ENCODE measurements at regions not wholly inside any gene's neighbourhood (a gene's known extent, or its start where the extent isn't known, plus 50 kb on each side); places are given as distances from the start of the nearest gene placed in this dataset.

GRCh38 chr6:151731313-151731712 lies 76.2 kb upstream of the ESR1 start:
- Mint-ChIP-seq H3K27ac (no peak overlapping the region), H3K9me3 (peaks cover 5% of the 10 kb centered on the region), H3K4me1 (peaks cover 4% of the 10 kb centered on the region), H3K36me3 (ENCODE audit: low read depth) (no peaks in the 10 kb centered on the region), H3K27me3 (ENCODE audit: insufficient read depth) (no peaks in the 10 kb centered on the region), H3K4me3 (no peak overlapping the region)
- H3K27ac ChIP-seq (ENCODE audit: low read depth, low read length): no peak overlapping the region
- no peak for TF ChIP-seq CTCF (conservative IDR thresholded peaks at IDR 0.05)
- DNase-seq: no peak
- H3K36me3 ChIP-seq (ENCODE audit: control insufficient read depth, insufficient read depth, low read length): no peaks in the 10 kb centered on the region
- 84 to 100% methylated on average over 3 of the region's 3 CpGs for WGBS, 2 experiments (ENCODE audit: insufficient coverage in 1 of 2, insufficient read length in 1 of 2)
- H3K9ac ChIP-seq (ENCODE audit: extremely low read depth, low read length, poor library complexity, severe bottlenecking): no peak overlapping the region
- peaks cover 14% of the 10 kb centered on the region for H3K9me3 ChIP-seq (ENCODE audit: control insufficient read depth, low read length)
- no peak overlapping the region for H3K4me3 ChIP-seq (ENCODE audit: low read length)
- H3K4me1 ChIP-seq (ENCODE audit: control insufficient read depth, insufficient read depth, low read length): no peaks in the 10 kb centered on the region
- H3K27me3 ChIP-seq (ENCODE audit: control insufficient read depth, insufficient read depth, low read length, poor library complexity, severe bottlenecking): no peaks in the 10 kb centered on the region

- peaks cover 2% of the 10 kb centered on the region for H3K9me3 Mint-ChIP-seq
- no peaks in the 10 kb centered on the region for H3K4me1 ChIP-seq (ENCODE audit: control insufficient read depth, insufficient read depth, low read length)
- no peak overlapping the region for H3K4me3 Mint-ChIP-seq
- H3K27me3 ChIP-seq (ENCODE audit: control insufficient read depth, insufficient read depth, low read length, poor library complexity, severe bottlenecking): no peaks in the 10 kb centered on the region
- no peak overlapping the region for H3K27ac ChIP-seq (ENCODE audit: low read depth, low read length)
- no peak for TF ChIP-seq CTCF (conservative IDR thresholded peaks at IDR 0.05)
- 95% methylated on average over 3 of the region's 3 CpGs; no CpG with 5 or more reads in 1 of the 2 experiments for WGBS, 2 experiments (ENCODE audit: insufficient coverage in 1 of 2, insufficient read length in 1 of 2)
- H3K4me3 ChIP-seq (ENCODE audit: low read length): no peak overlapping the region
- no peak overlapping the region for H3K27ac Mint-ChIP-seq
- H3K27me3 Mint-ChIP-seq (ENCODE audit: insufficient read depth): no peaks in the 10 kb centered on the region
- no peaks in the 10 kb centered on the region for H3K36me3 Mint-ChIP-seq (ENCODE audit: low read depth)
- no peaks in the 10 kb centered on the region for H3K36me3 ChIP-seq (ENCODE audit: control insufficient read depth, insufficient read depth, low read length)
- peaks cover 4% of the 10 kb centered on the region for H3K4me1 Mint-ChIP-seq
- no peak overlapping the region for H3K9ac ChIP-seq (ENCODE audit: extremely low read depth, low read length, poor library complexity, severe bottlenecking)
- H3K9me3 ChIP-seq (ENCODE audit: control insufficient read depth, low read length): peaks cover 8% of the 10 kb centered on the region
- DNase-seq: no peak
Measured at GRCh38 chr6:151733680-151734320, 73.7 kb upstream of the ESR1 start.

GRCh38 chr6:151738267-151738666 lies 69.2 kb upstream of the ESR1 start:
- H3K4me1 Mint-ChIP-seq: peaks cover 6% of the 10 kb centered on the region
- H3K27me3 Mint-ChIP-seq (ENCODE audit: insufficient read depth): no peaks in the 10 kb centered on the region
- peaks cover 2% of the 10 kb centered on the region for H3K9me3 Mint-ChIP-seq
- Histone ChIP-seq H3K9me3 (ENCODE audit: control insufficient read depth, low read length) (no peaks in the 10 kb centered on the region), H3K36me3 (ENCODE audit: control insufficient read depth, insufficient read depth, low read length) (no peaks in the 10 kb centered on the region), H3K9ac (ENCODE audit: extremely low read depth, low read length, poor library complexity, severe bottlenecking) (no peak overlapping the region), H3K4me1 (ENCODE audit: control insufficient read depth, insufficient read depth, low read length) (no peaks in the 10 kb centered on the region), H3K27ac (ENCODE audit: low read depth, low read length) (no peak overlapping the region), H3K4me3 (ENCODE audit: low read length) (no peak overlapping the region), H3K27me3 (ENCODE audit: control insufficient read depth, insufficient read depth, low read length, poor library complexity, severe bottlenecking) (no peaks in the 10 kb centered on the region)
- no peaks in the 10 kb centered on the region for H3K36me3 Mint-ChIP-seq (ENCODE audit: low read depth)
- 88 to 100% methylated on average over 1 to 3 of the region's 3 CpGs for WGBS, 2 experiments (ENCODE audit: insufficient coverage in 1 of 2, insufficient read length in 1 of 2)
- DNase-seq: no peak
- H3K4me3 Mint-ChIP-seq: no peak overlapping the region
- no peak for TF ChIP-seq CTCF (conservative IDR thresholded peaks at IDR 0.05)
- H3K27ac Mint-ChIP-seq: no peak overlapping the region

Data from endodermal cell (in vitro differentiated cells).